WTC11 (cell line): ENCODE measurements at regions not wholly inside any gene's neighbourhood (a gene's known extent, or its start where the extent isn't known, plus 50 kb on each side); places are given as distances from the start of the nearest gene placed in this dataset.

Source experiments
- ATF6 ChIP-seq: sonication (generic); formaldehyde crosslinking; IDR thresholded peaks from 2 replicates; pipeline ENCODE4 v1.8.1; 2023; ENCODE audit warnings: mild to moderate bottlenecking, missing genetic modification reagents
- CTCF ChIP-seq: fragments of 200-600 bp; IDR thresholded peaks from 2 replicates; pipeline ENCODE4 v1.8.0; 2022; ENCODE audit warnings: antibody characterized with exemption
- KAT7 ChIP-seq: sonication (generic); formaldehyde crosslinking; IDR thresholded peaks from 2 replicates; pipeline ENCODE4 v1.8.1; 2023; ENCODE audit warnings: missing genetic modification reagents, mild to moderate bottlenecking, borderline replicate concordance
- MLX ChIP-seq: sonication (generic); formaldehyde crosslinking; IDR thresholded peaks from 2 replicates; pipeline ENCODE4 v1.8.1; 2023; ENCODE audit warnings: mild to moderate bottlenecking, missing genetic modification reagents, moderate library complexity
- NR1H2 ChIP-seq: sonication (generic); formaldehyde crosslinking; IDR thresholded peaks from 2 replicates; pipeline ENCODE4 v1.9.0; 2021; ENCODE audit warnings: mild to moderate bottlenecking, moderate library complexity, missing genetic modification reagents
- NR2C2 ChIP-seq: sonication (generic); formaldehyde crosslinking; IDR thresholded peaks from 2 replicates; pipeline ENCODE4 v1.8.0; 2022; ENCODE audit warnings: mild to moderate bottlenecking, missing genetic modification reagents
- RELA ChIP-seq: sonication (generic); formaldehyde crosslinking; IDR thresholded peaks from 2 replicates; pipeline ENCODE4 v1.8.1; 2022; ENCODE audit warnings: missing genetic modification reagents, mild to moderate bottlenecking, borderline replicate concordance
- SMAD4 ChIP-seq: sonication (generic); formaldehyde crosslinking; IDR thresholded peaks from 2 replicates; pipeline ENCODE4 v1.8.0; 2022; ENCODE audit warnings: mild to moderate bottlenecking, missing genetic modification reagents
- TEAD4 ChIP-seq: sonication (generic); formaldehyde crosslinking; IDR thresholded peaks from 2 replicates; pipeline ENCODE4 v1.8.0; 2022; ENCODE audit warnings: mild to moderate bottlenecking, missing genetic modification reagents
- TP53 ChIP-seq: sonication (generic); formaldehyde crosslinking; IDR thresholded peaks from 2 replicates; pipeline ENCODE4 v1.8.1; 2023; ENCODE audit warnings: mild to moderate bottlenecking, missing genetic modification reagents
- ZNF317 ChIP-seq: sonication (generic); formaldehyde crosslinking; IDR thresholded peaks from 2 replicates; pipeline ENCODE4 v1.8.1; 2023; ENCODE audit warnings: low read depth, mild to moderate bottlenecking, moderate library complexity, missing genetic modification reagents, borderline replicate concordance
- TF ChIP-seq, protein P1 (sequence below): sonication (generic); formaldehyde crosslinking; IDR thresholded peaks from 2 replicates; pipeline ENCODE4 v1.8.1; 2022; ENCODE audit warnings: low read depth, missing genetic modification reagents, borderline replicate concordance
- TF ChIP-seq, protein P2 (sequence below): sonication (generic); formaldehyde crosslinking; IDR thresholded peaks from 2 replicates; pipeline ENCODE4 v1.8.0; 2023; ENCODE audit warnings: mild to moderate bottlenecking, missing genetic modification reagents

DNA sequence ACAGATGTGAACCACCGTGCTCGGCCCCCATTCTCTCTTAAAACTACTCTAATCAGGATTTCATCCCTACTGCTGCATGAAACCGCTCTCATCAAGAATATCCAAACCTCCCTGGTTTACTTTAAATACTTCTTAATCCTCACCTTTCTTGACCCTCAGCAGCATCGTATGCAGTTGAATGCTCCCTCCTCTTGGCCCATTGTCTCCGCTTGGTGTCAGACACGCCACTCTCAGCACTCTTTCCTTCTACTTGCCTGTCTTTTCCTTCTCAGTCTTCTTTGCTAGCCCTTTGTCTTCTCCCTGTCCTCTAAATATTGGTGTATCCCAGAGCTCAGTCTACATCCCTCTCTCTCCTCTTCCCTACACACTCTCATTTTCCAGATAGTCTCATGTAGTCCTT is 314.9 kb downstream of the MRPL39 start:
- TF ChIP-seq SMAD4 (CRISPR knock-in tag), result no peak
- no peak for TF ChIP-seq NR1H2 (CRISPR knock-in tag)
- TF ChIP-seq MLX (CRISPR knock-in tag), result no peak
- TF ChIP-seq ZNF317 (CRISPR knock-in tag), result no peak
- no peak for TF ChIP-seq TP53 (CRISPR knock-in tag)
- no peak for TF ChIP-seq CTCF
- TF ChIP-seq, protein P1, sequence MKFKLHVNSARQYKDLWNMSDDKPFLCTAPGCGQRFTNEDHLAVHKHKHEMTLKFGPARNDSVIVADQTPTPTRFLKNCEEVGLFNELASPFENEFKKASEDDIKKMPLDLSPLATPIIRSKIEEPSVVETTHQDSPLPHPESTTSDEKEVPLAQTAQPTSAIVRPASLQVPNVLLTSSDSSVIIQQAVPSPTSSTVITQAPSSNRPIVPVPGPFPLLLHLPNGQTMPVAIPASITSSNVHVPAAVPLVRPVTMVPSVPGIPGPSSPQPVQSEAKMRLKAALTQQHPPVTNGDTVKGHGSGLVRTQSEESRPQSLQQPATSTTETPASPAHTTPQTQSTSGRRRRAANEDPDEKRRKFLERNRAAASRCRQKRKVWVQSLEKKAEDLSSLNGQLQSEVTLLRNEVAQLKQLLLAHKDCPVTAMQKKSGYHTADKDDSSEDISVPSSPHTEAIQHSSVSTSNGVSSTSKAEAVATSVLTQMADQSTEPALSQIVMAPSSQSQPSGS (CRISPR knock-in tag), result no peak
- TF ChIP-seq, protein P2, sequence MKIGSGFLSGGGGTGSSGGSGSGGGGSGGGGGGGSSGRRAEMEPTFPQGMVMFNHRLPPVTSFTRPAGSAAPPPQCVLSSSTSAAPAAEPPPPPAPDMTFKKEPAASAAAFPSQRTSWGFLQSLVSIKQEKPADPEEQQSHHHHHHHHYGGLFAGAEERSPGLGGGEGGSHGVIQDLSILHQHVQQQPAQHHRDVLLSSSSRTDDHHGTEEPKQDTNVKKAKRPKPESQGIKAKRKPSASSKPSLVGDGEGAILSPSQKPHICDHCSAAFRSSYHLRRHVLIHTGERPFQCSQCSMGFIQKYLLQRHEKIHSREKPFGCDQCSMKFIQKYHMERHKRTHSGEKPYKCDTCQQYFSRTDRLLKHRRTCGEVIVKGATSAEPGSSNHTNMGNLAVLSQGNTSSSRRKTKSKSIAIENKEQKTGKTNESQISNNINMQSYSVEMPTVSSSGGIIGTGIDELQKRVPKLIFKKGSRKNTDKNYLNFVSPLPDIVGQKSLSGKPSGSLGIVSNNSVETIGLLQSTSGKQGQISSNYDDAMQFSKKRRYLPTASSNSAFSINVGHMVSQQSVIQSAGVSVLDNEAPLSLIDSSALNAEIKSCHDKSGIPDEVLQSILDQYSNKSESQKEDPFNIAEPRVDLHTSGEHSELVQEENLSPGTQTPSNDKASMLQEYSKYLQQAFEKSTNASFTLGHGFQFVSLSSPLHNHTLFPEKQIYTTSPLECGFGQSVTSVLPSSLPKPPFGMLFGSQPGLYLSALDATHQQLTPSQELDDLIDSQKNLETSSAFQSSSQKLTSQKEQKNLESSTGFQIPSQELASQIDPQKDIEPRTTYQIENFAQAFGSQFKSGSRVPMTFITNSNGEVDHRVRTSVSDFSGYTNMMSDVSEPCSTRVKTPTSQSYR, result no peak
- TF ChIP-seq KAT7 (CRISPR knock-in tag), result no peak
- no peak for TF ChIP-seq RELA (CRISPR knock-in tag)
- no peak for TF ChIP-seq NR2C2 (CRISPR knock-in tag)
- no peak for TF ChIP-seq TEAD4 (CRISPR knock-in tag)
- no peak for TF ChIP-seq ATF6 (CRISPR knock-in tag)
